ENCODE measurements at regions not wholly inside any gene's neighbourhood (a gene's known extent, or its start where the extent isn't known, plus 50 kb on each side); places are given as distances from the start of the nearest gene placed in this dataset.
"Not testable (repeated sequence)": the region's sequence is repeated elsewhere in the genome, so short reads cannot be mapped to it uniquely, and the experiment has no call there.

DNA sequence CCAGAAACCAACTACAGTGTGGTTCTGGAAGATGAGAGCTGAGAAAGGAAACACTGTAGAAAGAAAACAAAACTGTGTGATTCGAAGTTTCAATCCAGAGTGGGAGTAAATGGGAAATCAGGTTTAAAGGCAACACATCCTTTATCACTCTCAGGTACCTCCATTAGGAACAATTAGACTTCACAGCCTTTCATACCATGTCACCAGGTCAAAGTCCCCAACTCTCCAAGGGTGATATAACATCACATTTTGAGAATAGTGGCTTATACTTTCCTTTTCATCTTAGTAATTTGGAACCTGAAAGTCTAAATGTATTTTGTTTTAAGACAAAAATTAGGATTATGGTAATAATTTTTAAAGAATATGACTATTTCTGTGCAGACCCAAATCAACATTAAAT lies 194.9 kb upstream of the WWC1 start:
- Histone ChIP-seq H3K27ac (no peak overlapping the region), H3K9me3 (ENCODE audit: low read depth) (no peaks in the 10 kb centered on the region), H3K4me1 (ENCODE audit: low read depth) (peaks cover 11% of the 10 kb centered on the region), H3K4me3 (no peak overlapping the region), H3K36me3 (no peaks in the 10 kb centered on the region), H3K27me3 (no peaks in the 10 kb centered on the region)
- TF ChIP-seq, protein P1, sequence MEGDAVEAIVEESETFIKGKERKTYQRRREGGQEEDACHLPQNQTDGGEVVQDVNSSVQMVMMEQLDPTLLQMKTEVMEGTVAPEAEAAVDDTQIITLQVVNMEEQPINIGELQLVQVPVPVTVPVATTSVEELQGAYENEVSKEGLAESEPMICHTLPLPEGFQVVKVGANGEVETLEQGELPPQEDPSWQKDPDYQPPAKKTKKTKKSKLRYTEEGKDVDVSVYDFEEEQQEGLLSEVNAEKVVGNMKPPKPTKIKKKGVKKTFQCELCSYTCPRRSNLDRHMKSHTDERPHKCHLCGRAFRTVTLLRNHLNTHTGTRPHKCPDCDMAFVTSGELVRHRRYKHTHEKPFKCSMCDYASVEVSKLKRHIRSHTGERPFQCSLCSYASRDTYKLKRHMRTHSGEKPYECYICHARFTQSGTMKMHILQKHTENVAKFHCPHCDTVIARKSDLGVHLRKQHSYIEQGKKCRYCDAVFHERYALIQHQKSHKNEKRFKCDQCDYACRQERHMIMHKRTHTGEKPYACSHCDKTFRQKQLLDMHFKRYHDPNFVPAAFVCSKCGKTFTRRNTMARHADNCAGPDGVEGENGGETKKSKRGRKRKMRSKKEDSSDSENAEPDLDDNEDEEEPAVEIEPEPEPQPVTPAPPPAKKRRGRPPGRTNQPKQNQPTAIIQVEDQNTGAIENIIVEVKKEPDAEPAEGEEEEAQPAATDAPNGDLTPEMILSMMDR (IDR thresholded peaks at IDR 0.05; ENCODE audit: low read depth, low read length) = no peak
- no peak for DNase-seq (ENCODE audit: low read depth in 1 of 2, low spot score in 1 of 2)

DNA sequence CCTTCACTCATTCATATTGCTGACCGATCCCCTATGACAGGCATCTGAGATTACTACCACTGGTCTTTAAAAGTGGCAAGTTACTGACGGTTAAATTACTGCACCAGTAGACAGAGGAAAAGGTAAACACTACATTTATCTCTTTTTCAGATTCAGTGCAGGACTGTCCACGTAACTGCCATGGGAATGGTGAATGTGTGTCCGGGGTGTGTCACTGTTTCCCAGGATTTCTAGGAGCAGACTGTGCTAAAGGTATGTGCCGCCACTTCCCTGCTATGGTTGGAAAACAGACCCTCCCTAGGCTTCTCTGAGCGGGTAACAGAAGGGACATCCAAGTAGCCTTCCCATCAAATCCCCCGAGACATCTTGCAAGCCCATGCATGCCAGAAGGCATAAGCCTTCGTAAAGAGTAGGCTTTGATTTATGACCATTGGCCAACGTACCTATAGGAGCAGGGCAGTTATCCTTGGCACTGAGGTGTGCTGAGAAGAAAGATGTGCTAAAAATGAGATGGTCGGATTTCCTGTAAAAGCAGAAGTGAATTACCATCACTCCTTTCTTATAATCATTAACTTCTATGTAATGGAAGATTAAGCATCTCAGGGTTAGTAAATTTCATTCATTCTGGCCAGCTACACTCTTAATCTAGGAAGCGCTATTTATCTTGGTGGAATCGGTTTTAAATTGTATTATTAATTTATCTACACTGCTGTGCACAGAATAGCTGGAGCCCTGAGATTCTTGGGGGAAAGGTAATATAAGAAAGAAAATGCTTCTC lies 193.4 kb upstream of the WWC1 start:
- no peak overlapping the region for H3K27ac ChIP-seq
- H3K4me3 ChIP-seq = no peak overlapping the region
- no peaks in the 10 kb centered on the region for H3K36me3 ChIP-seq
- no peaks in the 10 kb centered on the region for H3K27me3 ChIP-seq
- TF ChIP-seq, protein P1 (IDR thresholded peaks at IDR 0.05; ENCODE audit: low read depth, low read length) = no peak
- no peak for DNase-seq (ENCODE audit: low read depth in 1 of 2, low spot score in 1 of 2)
- no peaks in the 10 kb centered on the region for H3K9me3 ChIP-seq (ENCODE audit: low read depth)
- H3K4me1 ChIP-seq (ENCODE audit: low read depth) = peaks cover 7% of the 10 kb centered on the region

DNA sequence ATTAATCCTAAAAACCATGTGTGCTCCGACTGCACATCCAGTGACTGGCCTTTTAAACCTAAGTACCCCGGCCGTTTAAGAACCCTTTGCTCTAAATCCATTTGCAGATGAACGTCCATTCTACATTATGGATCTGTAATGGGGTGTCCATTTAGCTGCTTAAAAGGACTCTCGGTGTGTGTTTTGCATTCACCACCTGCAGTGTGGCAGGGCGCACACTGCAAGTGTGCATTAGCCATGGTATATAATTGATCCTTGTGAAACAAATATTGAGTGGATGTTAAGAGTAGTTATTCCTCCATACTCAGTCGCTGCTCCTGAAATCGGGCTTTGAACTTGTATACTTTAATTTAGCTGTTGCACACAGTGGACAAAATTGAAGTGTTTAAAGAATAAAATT lies 190.1 kb upstream of the WWC1 start:
- no peaks in the 10 kb centered on the region for H3K9me3 ChIP-seq (ENCODE audit: low read depth)
- DNase-seq (ENCODE audit: low read depth in 1 of 2, low spot score in 1 of 2) = no peak
- H3K4me3 ChIP-seq = no peak overlapping the region
- no peak overlapping the region for H3K27ac ChIP-seq
- no peaks in the 10 kb centered on the region for H3K27me3 ChIP-seq
- TF ChIP-seq, protein P1 (IDR thresholded peaks at IDR 0.05; ENCODE audit: low read depth, low read length) = no peak
- no peaks in the 10 kb centered on the region for H3K4me1 ChIP-seq (ENCODE audit: low read depth)
- no peaks in the 10 kb centered on the region for H3K36me3 ChIP-seq

DNA sequence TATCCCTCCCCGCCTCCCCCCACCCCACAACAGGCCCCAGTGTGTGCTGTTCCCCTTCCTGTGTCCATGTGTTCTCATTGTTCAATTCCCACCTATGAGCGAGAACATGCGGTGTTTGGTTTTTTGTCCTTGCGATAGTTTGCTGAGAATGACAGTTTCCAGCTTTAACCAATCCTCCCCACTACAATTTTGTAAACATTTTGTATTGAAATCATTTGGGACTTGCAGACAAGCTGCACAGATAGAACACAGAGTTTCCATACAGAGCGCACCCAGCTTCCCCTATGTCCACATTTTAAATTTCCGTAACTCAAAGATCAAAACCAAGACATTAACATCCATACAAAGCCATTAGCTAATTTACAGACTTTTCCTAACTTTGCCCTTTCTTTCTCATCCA lies 188.4 kb upstream of the WWC1 start:
- H3K9me3 ChIP-seq (ENCODE audit: low read depth); H3K27ac ChIP-seq; H3K4me3 ChIP-seq; H3K36me3 ChIP-seq; H3K4me1 ChIP-seq (ENCODE audit: low read depth); DNase-seq (ENCODE audit: low read depth in 1 of 2, low spot score in 1 of 2); H3K27me3 ChIP-seq: not testable (repeated sequence)

DNA sequence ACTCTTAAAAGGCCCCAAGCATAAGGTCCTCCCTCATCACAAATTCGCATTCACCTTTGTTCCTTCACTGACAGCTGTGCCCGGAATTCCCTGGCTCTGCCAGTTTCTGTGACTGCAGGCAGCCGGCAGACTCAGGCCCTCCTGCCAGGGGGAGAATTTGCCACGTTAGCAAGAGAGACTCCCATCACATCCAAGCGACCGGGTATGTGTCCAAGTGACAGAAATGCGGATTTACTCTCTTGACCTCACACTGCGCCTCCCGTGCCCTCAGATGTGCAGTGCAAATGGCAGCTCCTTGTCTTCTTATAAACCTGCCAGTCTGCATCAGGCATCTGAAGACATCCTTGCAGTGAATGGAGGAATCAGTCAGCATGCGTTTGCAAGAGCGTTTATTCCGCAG lies 187.1 kb upstream of the WWC1 start:
- no peaks in the 10 kb centered on the region for H3K36me3 ChIP-seq
- no peak overlapping the region for H3K4me3 ChIP-seq
- TF ChIP-seq, protein P1 (IDR thresholded peaks at IDR 0.05; ENCODE audit: low read depth, low read length) = no peak
- H3K9me3 ChIP-seq (ENCODE audit: low read depth) = no peaks in the 10 kb centered on the region
- no peak overlapping the region for H3K27ac ChIP-seq
- no peaks in the 10 kb centered on the region for H3K4me1 ChIP-seq (ENCODE audit: low read depth)
- no peak for DNase-seq (ENCODE audit: low read depth in 1 of 2, low spot score in 1 of 2)
- H3K27me3 ChIP-seq = no peaks in the 10 kb centered on the region

DNA sequence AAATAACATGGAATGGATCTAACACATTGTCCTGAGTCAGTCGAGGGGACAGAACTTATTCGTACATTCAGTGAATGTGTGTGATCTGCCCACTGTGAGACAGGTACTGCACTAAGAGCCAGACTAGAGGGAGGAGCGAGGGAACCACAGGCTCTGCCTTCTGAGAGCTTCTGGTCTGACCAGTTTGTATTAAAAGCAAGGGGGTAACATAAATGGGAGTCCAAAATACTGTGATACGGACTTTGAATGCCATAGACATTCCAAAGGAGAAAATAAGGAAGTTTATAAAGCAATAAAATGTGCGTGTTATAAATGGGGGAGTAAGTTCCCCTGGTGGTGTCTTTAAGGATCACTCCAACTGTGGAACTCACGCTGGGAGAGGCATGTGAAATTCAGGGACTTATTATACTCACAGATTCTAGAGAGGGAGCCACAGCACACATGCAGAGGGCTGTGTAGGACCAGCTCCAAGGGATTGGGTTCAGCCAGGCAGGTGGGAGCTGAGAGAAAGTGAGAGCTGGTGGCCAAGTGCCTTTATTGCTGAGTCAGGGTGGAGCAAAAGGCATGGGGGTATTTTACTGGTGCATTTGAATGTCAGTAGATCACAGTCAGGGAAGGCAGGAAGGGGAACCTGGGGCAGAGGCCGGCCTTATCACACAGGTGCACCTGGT lies 186.5 kb upstream of the WWC1 start:
- DNase-seq (ENCODE audit: low read depth in 1 of 2, low spot score in 1 of 2) = peak in 1 of 2 donors; percentile 22
- no peak overlapping the region for H3K27ac ChIP-seq
- no peaks in the 10 kb centered on the region for H3K36me3 ChIP-seq
- H3K4me3 ChIP-seq = no peak overlapping the region
- TF ChIP-seq, protein P1 (IDR thresholded peaks at IDR 0.05; ENCODE audit: low read depth, low read length) = no peak
- no peaks in the 10 kb centered on the region for H3K27me3 ChIP-seq
- peaks cover 2% of the 10 kb centered on the region for H3K4me1 ChIP-seq (ENCODE audit: low read depth)
- no peaks in the 10 kb centered on the region for H3K9me3 ChIP-seq (ENCODE audit: low read depth)

Data from cardiac muscle cell (in vitro differentiated cells and primary cell).